Kidney epithelial cell (primary cell): ENCODE measurements at regions not wholly inside any gene's neighbourhood (a gene's known extent, or its start where the extent isn't known, plus 50 kb on each side); places are given as distances from the start of the nearest gene placed in this dataset.

ENCODE experiments used
- DNase-seq: peaks from one replicate; pipeline ENCODE4 v3.0.0-alpha.2; 2010; ENCODE audit warnings: low read depth
- H3K27me3 ChIP-seq: 2 replicates; pipeline ENCODE4 v1.6.0; 2011; ENCODE audit warnings: low read length; ENCODE audit not compliant: control insufficient read depth, insufficient read depth
- H3K36me3 ChIP-seq: 2 replicates; pipeline ENCODE4 v1.5.1; 2011; ENCODE audit warnings: low read length; ENCODE audit not compliant: control insufficient read depth, insufficient read depth
- H3K4me3 ChIP-seq: 2 replicates; pipeline ENCODE4 v1.5.1; 2011; ENCODE audit warnings: low read depth, mild to moderate bottlenecking, control low read depth, low read length
- CTCF ChIP-seq: IDR thresholded peaks from 2 replicates; pipeline ENCODE4 v1.5.1; 2011; ENCODE audit warnings: mild to moderate bottlenecking, moderate library complexity, low read length, control low read depth, inconsistent platforms; ENCODE audit not compliant: insufficient read depth, poor library complexity, severe bottlenecking

GRCh38 chr11:134925432-134925831 lies 513.4 kb upstream of the B3GAT1 start:
- Histone ChIP-seq H3K27me3 (no peaks in the 10 kb centered on the region), H3K36me3 (no peaks in the 10 kb centered on the region), H3K4me3 (no peak overlapping the region)
- TF ChIP-seq CTCF = no peak
- DNase-seq = no peak

- Histone ChIP-seq H3K36me3 (no peaks in the 10 kb centered on the region), H3K27me3 (no peaks in the 10 kb centered on the region), H3K4me3 (no peak overlapping the region)
- no peak for TF ChIP-seq CTCF
- no peak for DNase-seq
These were observed 511.4 kb upstream of the B3GAT1 start for GRCh38 chr11:134923441-134923840.

- no peaks in the 10 kb centered on the region for H3K36me3 ChIP-seq
- no peak for DNase-seq
- peaks cover 2% of the 10 kb centered on the region for H3K27me3 ChIP-seq
- H3K4me3 ChIP-seq = no peak overlapping the region
- TF ChIP-seq CTCF = no peak
These were observed 509.9 kb upstream of the B3GAT1 start for GRCh38 chr11:134921938-134922337.

- Histone ChIP-seq H3K27me3 (peaks cover 2% of the 10 kb centered on the region), H3K36me3 (no peaks in the 10 kb centered on the region), H3K4me3 (no peak overlapping the region)
- DNase-seq = no peak
- TF ChIP-seq CTCF = no peak
These were observed 509.0 kb upstream of the B3GAT1 start for GRCh38 chr11:134920851-134921608.

- no peak for DNase-seq
- peaks cover 2% of the 10 kb centered on the region for H3K27me3 ChIP-seq
These were observed 504.6 kb upstream of the B3GAT1 start for GRCh38 chr11:134916421-134917213.

More at GRCh38 chr11:134916421-134917213, 504.6 kb upstream of the B3GAT1 start:
- Histone ChIP-seq H3K36me3 (no peaks in the 10 kb centered on the region), H3K4me3 (no peak overlapping the region)
- no peak for TF ChIP-seq CTCF
